ENCODE measurements at regions not wholly inside any gene's neighbourhood (a gene's known extent, or its start where the extent isn't known, plus 50 kb on each side); places are given as distances from the start of the nearest gene placed in this dataset.
"Not testable (repeated sequence)": the region's sequence is repeated elsewhere in the genome, so short reads cannot be mapped to it uniquely, and the experiment has no call there.

DNA sequence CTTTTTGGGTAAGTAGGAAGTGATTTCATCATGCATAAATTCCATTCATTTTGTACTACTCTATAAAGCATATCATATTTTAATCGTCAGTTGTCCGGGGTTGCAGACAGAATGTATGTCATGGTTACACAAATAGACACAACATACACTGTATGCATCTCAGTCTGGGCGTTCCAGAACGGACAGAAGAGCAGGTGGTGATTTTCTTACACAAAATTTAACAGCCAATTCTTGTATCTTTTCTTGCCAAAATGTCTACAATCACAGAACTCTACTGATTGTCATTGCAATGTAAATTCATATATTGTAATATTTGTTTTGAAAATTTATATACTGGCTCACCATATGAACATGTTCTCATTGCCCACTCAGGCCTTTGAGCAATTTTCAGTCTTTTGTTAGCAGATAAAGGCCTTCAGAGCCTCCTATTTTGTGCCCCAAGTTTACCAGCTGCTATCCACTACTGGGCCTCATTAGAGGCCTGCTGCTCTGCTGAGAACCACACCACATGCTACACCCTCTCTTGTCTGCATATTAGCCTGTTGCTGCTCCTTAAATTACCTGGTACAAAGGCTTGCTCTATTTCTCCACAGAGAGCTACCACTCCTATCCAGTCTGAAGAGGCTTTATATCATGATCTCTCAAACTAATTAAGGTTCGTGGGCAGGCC lies 61.5 kb downstream of the PRDM13 start:
- no peak for DNase-seq (ENCODE audit: low read depth in 2 of 2)

DNA sequence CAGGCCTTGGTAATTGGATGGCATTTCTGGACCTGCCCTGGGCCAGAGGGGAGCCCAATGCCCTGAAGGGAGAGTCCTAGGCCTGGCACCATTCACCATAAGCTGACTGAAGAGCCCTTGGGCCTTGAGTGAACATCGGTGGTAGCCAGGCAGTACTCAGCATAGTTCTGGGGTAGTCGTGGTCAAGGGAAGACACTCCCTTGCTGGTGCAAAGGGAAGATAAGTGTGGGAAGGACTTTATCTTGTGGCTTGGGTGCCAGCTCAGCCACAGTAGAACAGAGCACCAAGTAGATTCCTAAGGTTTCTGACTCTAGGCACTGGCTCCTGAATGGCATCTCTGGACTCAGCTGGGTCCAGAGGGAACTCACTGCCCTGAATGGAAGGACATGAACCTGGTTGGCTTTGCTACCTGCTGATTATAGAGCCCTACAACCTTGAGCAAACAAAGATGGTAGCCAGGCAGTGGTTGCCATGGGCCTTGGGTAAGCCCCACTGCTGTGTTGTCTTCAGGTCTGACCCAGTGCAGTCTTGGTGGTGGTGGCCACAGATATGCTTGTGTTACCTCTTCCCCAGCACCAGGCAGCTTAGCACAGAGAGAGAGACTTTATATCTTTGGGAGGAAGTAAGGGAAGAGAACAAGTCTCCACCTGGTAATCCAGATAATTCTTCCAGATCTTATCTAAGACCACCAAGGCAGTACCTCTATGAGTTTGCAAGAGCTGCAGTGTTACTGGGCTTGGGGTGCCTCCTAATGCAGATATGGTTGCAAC lies 83.5 kb downstream of the PRDM13 start:
- no peak for DNase-seq (ENCODE audit: low read depth in 2 of 2)

DNA sequence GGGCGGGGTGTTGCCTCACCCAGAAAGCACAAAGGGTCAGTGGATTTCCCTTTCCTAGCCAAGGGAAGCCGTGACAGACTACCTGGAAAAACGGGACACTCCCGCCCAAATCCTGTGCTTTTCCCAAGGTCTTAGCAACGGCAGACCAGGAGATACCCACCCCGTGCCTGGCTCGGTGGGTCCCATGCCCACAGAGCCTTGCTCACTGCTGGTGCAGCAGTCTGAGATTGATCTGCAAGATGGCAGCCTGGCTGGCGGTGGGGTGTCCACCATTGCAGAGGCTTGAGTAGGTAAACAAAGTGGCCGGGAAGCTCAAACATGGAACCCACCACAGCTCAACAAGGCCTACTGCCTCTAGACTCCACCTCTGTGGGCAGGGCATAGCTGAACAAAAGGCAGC lies 95.7 kb downstream of the PRDM13 start:
- DNase-seq (ENCODE audit: low read depth in 2 of 2): not testable (repeated sequence)

DNA sequence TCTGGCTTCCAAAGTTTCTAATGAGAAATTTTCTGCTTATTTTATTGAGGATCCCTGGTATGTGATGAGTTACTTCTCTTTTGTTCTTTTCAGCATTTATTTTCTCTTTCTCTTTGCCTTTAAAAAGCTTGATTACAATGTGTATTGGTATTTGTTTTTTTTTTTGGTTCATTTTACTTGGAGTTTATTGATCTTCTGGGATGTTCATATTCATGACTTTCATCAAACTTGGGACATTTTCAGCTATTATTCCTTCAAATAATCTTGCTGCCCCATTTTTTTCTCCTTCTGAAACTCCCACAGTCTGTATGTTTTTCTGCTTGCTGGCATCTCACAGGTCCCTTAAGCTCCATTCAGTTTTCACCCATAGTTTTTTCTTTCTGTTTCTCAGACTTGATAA lies 102.4 kb downstream of the PRDM13 start:
- DNase-seq (ENCODE audit: low read depth in 2 of 2): no peak

DNA sequence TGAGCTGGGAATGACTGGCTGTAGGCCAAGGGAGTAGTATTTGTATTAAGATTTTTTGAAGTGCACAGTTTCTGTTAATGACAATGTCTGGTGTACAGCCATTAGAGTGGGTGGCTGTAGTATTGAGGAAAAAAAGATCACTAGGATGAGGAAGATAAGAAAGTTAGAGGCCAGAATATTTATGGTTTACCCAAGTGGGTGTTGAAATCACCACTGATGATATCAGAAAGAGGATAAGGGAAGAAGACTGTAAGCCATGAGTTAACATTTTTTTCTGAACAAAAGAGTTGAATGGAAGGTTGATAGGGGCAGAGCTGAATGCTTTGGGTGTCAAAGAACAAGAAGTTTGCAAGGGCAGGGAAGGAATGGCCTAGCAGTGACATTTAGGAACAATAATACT lies 104.7 kb downstream of the PRDM13 start:
- DNase-seq (ENCODE audit: low read depth in 2 of 2): no peak

DNA sequence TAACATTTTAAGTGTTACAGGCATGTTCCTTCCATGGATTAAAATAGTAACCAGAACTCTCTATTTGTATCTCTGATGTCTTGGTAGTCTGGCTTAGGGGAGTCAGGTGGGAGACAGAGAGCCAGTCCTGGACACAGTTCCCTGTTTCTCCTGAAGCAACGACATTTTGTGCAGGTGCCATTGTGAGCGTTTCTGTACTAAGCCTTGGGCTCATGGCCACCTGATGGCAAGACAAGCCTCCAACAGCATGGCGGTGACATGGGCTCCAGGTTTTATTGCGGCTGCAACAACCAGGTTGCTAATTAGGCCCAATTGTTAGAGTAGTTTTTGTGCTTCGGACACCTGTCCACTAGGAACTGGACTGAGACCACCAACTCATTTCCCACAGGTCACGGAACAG lies 105.3 kb downstream of the PRDM13 start:
- no peak for DNase-seq (ENCODE audit: low read depth in 2 of 2)

DNA sequence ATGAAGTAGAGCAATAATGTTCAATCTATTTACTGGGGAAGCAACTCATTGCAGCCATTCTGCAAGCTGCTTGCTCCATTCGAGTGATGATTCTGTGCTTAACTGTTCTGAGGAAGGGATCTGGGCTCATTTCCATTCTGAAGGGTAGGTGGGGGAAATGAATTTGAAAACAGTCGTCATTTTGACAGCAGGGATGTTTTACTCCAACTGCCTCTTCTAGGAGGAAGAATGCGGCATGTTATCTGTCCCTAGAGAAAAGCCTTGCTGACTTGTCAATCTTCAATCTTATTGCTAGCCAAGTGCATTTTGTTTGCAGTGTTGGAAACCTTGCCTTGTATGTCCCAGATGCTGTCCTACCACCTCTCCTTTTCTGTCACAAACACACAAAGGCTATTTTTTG lies 105.9 kb downstream of the PRDM13 start:
- DNase-seq (ENCODE audit: low read depth in 2 of 2): no peak

DNA sequence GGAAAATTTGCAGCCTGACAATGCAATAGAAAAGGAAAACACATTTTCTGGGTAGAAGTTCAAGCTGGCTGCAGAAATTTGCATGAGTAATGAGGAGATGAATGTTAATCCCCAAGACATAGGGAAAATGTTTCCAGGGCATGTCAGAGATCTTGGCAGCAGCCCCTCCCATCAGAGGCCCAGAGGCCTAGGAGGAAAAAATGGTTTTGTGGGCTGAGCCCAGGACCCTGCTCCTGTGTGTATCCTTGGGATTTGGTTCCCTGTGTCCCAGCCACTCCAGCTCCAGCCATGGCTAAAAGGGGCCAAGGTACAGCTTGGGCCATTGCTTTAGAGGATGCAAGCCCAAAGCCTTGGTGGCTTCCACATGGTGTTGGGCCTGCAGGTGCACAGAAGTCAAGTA lies 115.4 kb downstream of the PRDM13 start:
- not testable (repeated sequence) for DNase-seq (ENCODE audit: low read depth in 2 of 2)

DNA sequence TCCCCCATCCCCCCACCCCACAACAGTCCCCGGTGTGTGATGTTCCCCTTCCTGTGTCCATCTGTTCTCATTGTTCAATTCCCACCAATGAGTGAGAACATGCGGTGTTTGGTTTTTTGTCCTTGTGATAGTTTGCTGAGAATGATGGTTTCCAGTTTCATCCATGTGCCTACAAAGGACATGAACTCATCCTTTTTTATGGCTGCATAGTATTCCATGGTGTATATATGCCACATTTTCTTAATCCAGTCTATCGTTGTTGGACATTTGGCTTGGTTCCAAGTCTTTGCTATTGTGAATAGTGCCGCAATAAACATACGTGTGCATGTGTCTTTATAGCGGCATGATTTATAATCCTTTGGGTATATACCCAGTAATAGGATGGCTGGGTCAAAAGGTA lies 123.6 kb downstream of the PRDM13 start:
- not testable (repeated sequence) for DNase-seq (ENCODE audit: low read depth in 2 of 2)

DNA sequence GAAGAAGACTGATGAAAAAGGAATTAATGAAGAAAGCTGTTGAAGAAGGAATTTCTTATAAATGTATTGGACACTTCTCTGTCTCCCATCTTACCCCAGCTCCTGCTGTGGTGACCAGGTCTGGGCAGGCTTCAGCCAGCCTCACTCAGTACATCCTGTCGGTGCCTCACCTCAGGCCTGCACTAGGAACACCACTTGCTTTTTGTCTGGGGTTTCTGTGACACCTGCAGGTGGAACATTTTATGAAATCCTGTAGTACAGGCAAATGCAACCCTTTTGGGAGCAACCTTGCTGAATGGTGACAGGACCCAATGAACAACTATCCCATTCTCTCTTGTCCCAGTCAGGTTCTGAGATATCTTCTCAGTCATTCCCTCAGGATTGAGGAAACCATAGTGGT lies 129.7 kb downstream of the PRDM13 start:
- no peak for DNase-seq (ENCODE audit: low read depth in 2 of 2)

DNA sequence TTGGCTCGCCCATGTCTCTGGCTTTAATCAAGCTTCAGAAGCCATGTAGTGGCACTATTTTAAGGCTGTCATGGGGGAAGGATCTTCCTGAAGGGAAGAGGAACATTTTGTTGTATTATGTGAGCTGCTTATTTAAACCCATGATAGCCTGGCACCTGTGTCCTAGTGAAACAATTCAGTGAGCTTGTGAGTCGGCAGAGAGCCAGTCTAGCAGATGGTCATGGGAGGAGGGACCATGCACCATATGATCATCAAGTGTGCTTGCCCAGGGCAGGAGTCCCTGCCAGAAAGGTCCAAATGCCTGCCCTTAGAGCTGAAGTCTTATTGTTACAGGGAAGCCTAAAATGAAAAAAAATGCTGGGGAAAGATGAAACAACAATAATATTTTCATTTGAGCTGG lies 132.9 kb downstream of the PRDM13 start:
- DNase-seq (ENCODE audit: low read depth in 2 of 2): no peak

DNA sequence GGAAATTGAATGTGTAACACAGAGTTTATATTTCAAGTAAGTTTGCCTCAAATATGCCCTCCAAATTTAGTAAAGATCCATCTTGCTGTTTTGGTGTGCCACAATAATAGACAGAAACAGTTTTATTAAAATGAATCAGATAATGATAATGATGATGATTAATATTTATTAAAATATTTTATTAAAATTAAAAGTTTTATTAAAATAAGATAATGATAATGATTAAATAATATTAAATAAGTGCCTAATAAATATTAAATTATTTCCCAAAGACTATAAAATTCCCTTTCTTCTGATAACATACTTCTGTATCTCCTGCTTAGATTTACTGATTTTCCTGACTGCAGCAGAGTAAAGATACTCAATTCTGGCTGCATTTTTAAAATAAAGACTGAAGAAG lies 134.5 kb downstream of the PRDM13 start:
- DNase-seq (ENCODE audit: low read depth in 2 of 2): no peak

DNA sequence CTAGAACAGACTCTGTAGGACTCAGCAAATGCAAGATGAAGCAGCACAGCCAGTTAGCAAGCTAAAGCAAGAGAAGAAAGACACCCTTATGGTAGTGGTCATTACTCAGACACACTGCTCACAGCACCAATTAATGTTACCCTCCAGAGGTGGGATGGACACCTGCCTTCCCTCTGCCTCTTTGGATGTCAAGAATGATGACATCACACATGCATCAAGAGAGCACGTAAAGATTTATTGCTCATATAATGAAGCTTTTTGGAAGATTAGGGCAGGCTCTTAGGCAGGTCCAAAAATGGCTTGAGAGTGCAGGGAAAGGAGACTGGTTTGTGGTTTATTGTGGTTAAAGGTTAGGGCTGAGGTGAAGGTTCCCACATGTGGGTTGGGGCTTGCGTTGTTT lies 137.0 kb downstream of the PRDM13 start:
- no peak for DNase-seq (ENCODE audit: low read depth in 2 of 2)

DNA sequence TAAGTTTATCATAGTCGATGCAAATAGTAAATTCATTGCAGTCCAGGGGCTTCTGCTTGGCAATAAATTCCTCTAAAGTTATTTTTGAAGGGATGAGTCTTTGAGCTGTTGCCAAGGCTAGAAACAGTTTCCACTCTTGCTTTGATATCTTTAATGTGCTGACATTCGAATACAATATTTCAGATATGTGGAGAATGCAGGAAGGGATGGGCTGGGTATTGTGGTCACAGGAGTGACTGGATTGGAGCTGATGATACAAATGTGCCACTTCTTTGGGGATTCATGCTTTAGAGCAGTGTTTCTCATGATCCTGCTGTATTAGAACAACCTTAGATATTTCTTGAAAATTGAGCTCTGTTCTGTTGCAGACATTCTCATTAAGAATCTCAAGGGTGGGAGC lies 139.0 kb downstream of the PRDM13 start:
- no peak for DNase-seq (ENCODE audit: low read depth in 2 of 2)

DNA sequence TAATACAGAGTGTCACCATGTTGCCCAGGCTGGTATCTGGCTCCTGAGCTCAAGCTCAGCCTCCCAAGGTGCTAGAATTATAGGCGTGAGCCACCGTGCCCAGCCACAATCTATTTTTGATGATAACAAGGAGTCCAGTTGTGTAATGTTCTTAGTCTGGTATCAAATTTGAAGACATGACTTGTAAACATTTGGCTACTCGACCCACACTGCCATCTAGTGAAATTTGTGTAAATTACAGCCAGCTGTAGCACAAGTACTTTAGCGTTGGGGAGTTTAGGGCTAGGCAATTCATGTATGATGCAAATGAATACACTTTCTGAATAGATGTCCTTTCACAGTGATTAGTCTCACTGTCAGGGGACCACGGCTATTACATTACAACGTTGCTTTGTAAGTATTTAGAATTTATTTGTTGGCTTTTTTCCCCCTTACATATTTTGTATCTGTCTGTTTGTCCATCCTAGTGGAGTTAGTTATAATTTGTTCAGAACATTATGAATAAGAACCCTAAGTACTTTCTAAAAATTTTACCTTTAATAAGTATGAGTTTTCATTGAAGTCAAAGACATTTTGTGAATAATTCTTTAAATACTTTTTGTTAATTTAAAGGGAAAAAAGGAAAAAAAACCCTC lies 139.7 kb downstream of the PRDM13 start:
- peak; percentile 2 to 36 for DNase-seq (ENCODE audit: low read depth in 2 of 2)

DNA sequence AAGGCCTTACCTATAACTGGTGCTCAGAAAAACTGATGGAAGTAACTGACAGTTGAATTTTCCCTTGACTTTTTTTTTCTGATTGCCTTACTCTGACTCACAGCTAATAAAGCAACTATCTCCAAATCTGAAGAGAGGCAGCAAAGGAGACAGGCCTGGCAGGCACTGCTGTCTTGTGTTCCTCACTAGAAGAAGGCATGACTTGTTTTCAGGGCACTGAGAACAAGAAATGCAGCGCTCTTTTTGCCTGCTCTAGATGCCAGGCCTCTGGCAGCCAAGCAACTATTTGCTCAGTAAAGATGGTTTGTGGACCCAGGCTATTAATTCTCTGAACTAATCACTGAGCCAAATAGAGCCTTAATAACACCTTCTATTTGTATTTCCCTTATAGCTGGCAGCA lies 155.1 kb downstream of the PRDM13 start:
- no peak for DNase-seq (ENCODE audit: low read depth in 2 of 2)

DNA sequence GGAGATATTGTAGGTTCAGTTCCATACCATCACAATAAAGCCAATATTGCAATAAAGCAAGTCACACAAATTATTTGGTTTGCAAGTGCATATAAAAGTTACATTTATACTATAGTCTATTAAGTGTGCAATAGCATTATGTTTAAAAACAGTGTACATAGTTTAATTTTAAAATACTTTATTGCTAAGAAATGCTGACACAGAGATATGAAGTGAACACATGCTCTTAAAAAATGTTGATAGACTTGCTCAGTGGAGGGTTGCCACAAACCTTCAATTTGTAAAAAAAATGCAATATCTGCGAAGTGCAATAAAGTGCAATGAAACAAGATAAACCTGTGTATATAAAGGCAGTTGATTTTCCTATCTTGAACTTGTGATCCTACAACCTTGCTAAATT lies 161.5 kb downstream of the PRDM13 start:
- no peak for DNase-seq (ENCODE audit: low read depth in 2 of 2)

DNA sequence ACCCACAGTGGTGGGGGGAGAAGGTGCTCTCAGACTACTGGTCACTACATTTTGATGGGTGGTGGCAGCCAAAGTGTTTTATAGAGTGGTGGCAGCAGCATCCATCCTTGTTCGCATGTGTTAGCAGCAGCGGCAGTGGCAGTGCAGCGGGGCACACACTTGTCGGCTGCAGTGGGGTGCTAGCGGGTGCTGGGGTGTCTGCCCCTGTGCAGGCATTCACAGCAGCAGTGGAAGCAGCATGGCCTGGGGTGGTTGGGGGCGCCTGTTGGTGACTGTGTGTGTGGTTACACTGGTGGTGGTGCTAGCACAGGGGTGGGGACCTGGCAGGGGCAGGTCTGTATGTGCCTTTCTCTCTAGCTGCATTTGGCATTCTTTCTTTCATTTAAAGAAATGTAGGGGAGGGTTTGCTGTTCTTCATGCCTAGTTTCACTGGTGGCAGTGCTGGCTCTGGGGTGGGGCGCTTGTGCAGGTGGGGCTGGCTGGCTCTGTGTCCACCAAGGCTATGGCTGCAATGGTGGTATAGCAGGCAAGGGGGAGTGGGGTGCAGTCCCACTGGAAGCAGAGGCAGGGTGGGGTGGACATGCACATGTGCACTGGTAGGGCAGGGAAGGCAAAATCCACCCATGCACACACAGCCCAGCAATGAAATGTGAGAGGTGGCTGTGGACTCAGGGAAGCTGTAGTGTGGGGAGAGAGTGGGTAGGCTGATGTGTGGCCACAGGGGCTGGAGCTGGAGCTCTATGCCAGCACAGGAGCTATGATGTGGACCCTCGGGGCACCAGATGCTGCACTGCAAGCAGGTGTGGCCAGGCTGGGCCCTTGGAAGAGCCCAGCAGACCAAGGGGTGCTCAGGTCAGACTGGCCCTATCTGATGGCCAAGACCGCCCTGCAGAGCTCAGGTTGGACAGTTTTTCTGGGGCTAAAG lies 173.3 kb downstream of the PRDM13 start:
- DNase-seq (ENCODE audit: low read depth in 2 of 2): no peak

DNA sequence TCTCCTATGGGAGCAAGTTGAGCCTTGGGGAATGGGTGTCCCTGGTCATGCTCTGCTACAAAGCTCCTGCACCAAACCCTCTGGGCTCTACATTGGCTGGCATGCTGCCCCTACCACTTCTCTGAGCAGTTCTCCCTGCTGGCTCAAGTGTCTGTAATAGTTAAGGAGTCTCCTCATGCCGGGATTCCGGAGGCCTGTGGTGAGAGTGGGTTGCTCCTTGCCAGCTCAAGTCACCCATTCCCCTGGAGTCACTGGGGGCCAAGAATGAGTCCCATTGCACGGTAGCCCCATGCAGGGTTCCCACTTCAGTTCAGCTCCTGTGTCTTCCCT lies 173.9 kb downstream of the PRDM13 start:
- DNase-seq (ENCODE audit: low read depth in 2 of 2): no peak

DNA sequence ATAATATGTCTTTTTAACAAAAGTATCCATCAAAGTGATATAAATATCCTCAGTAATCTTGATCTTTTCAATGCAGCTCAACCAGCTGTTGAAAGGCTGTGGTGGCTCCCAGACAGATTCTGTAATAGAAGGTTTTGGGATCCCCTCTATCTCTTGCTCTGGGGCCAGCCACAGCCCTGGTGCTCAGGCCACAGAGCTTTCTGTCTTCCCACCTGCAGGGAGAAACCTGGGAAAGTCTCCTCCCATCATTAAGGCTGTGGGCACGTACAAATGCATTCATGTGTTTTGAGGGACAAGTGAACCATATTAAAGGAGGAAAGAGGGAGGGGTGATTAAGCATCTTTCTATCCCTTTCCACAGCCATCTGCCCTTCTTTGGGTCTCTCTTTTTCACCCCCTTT lies 183.1 kb downstream of the PRDM13 start:
- DNase-seq (ENCODE audit: low read depth in 2 of 2): no peak

DNA sequence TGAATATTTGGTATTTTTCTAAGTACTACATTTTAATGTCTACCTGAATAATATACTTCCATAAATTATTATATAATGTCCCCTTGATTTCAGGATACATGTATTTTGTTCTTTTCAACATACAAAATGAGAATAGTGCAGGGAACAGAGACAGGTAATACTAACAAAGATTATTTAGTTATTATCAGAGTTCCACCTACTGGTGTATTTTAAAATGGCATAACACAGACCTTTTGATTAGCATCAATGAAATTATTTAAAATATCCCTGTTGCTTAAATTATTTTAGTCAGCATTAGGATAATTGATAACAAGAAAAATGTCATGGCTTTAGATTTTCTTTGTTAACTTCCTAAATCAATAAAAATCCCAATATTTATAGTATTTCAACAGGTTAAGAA lies 184.0 kb downstream of the PRDM13 start:
- DNase-seq (ENCODE audit: low read depth in 2 of 2): no peak

DNA sequence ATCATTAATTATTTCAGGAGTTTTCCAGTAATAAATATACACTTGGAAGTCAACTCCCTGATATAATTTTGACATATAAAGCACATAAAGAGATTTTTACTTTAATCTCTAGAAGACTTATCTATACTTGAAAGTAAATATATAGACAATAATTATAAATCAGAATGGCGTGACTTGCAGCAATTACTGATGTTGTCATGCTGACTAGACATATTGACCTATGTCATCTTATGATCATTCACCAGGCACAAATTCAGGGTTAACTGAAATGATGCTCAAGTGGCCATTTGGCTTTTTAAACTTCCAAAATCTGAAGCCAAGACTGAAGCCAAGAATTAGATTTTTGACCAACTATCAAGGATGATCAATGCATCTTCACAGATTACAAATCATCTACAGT lies 192.2 kb downstream of the MCHR2 start:
- no peak for DNase-seq (ENCODE audit: low read depth in 2 of 2)
